Amniotic epithelial cell (primary cell): ENCODE measurements at regions not wholly inside any gene's neighbourhood (a gene's known extent, or its start where the extent isn't known, plus 50 kb on each side); places are given as distances from the start of the nearest gene placed in this dataset.
"Not testable (repeated sequence)": the region's sequence is repeated elsewhere in the genome, so short reads cannot be mapped to it uniquely, and the experiment has no call there.

Source experiments
- DNase-seq: peaks from one replicate; pipeline ENCODE4 v3.0.0-alpha.2; 2010; ENCODE audit warnings: low read depth

DNA sequence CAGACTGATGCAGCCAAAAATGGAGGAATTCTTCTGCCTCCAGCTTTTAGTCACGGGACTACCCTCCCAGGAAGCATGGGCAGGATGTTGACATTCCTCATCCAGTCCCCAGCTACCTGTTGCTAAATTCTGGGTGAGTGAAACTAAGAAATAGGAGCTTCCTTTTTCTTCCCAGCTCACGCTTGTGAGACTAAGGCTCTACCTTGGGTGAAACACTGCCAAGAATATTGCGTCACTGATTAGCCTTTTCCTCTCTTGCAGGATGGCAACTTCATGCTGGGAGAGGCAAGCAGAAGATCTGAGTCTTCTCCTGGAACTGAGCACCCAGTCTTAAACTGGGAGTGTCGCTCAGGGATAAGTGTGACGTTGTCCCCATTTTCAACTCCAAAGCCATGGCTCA, 59.7 kb downstream of the RNU2-63P start:
- peak; percentile 50 for DNase-seq

DNA sequence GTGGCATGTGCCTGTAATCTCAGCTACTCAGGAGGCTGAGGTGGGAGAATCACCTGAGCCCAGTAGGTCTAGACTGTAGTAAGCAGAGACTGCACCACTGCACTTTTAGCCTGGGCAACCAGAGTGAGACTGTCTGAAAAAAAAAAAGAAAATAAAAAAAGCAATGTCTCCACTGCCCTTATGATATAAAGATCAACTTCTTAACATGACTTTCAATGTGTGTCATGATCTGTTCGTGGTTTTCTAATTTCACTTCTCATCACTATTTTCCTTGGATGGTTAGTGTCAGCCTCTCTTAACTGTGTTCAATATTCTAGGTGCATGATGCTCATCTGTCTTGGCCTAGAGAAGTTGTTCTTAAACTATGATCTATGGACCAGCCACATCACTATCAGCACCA, 67.3 kb downstream of the RNU2-63P start:
- DNase-seq, result not testable (repeated sequence)

DNA sequence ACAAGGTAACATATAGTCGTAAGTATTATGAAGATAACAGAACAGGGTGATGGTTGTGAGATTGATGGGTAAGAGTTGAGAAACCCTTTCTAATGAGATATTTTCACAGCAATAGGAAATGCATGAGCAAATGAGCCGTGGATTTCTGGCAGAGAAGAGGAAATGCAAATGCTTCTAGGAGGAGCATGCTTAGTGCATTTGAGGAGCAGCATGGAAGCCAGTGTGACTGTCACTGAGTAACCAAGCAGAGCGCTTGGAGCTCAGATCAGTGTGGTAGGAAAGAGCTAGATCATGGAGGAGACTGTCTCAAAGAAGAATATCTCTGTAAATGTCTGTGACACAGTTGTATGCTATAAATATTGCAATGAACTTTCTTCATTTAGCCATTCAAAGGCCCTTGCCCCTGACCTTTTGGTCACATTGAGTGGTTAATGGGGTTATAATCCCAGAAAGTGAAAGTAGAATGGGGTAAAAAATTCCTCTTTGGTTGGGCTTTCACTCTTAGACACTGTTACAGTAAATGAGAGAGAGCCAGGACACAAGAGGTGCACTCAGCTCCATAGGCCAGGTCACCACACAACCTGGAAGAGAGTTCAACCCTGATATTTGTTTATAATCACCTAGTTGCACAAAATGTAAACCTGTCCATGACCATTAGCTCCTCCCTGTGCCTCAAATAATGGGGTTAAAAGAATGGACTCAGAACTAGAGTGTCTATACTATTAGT, 69.5 kb downstream of the RNU2-63P start:
- not testable (repeated sequence) for DNase-seq

DNA sequence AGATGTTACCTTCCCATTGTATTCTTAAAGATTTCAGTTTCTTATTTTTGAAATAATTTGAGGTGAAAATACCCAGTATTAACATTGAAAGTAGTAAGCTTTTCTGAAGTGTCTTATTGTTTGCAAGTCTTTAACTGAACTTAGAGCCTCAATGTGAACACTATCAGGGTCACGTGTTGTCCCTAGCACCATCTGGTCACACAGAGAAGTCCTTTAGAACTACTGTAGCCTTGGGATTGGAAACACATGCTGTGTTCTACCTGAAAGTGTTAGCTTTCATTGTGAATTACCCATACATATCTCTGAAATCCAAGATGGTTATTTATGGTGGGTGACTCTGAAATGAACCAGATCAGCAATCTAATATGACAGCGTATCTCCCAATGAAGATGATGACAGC, 77.0 kb downstream of the RNU2-63P start:
- DNase-seq, result not testable (repeated sequence)

DNA sequence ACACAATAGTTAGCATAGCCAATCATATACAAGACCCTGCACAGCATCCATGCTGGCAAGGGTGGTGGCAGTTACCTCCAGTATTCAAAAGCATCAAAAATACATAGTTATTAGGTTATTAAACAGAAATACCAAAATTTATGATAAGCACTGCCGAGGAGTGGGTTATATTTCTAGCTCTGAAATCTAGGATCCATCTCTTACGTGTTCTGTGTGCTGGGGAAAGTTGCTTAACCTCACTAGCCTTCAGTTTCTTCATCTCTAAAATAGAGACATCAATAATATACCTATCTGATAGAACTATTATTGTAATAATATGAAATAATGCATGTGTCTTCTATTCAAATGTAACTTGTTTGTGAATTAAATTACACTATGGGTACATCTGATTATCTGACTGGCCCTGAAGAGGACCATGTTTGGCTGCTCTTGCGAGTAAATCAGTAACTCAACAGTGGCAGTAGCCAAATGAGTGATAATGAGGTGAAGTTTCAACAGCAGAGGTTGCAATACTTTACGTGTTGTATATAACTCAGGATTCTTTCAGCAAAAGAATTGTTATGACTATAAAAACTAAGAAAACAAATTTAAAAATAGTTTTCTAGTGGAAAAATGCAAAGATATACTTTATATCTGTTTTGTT, 93.5 kb upstream of the RGPD2 start:
- DNase-seq, result not testable (repeated sequence)

DNA sequence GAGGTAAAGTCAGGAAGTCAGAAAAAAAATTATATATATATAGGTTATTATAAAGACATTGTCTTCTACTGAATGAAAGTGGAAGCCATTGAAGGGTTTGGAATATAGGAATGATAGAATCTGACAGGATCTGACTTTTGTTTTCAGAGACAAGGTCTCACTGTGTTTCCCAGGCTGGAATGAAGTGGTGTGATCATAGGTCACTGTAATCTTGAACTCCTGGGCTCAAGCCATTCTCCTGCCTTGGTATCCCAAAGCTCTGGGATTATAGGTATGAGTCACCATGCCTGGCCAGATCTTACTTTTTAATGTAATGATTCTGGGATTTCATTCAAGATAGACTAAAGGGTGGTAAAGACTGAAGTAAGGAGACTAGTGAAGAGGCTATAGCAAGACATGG, 91.6 kb upstream of the RGPD2 start:
- not testable (repeated sequence) for DNase-seq

DNA sequence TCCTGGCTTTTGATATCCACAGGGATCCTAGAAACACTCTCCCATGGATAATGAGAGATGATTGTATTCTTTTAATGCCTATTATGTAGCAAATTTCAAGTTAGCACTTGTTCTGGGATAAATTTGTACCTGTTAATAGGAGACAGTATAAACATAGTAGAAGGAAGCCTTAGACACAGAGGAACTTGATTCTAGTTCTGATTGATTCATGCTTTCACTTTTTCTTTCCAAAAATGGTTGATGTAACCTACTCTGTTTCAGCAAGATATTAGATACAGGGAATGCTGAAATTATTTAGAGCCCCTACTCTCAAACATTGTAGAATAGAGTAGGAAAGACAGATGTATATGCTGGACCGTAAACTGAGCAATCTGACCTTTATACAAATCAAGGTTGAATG, 85.3 kb upstream of the RGPD2 start:
- DNase-seq, result not testable (repeated sequence)

DNA sequence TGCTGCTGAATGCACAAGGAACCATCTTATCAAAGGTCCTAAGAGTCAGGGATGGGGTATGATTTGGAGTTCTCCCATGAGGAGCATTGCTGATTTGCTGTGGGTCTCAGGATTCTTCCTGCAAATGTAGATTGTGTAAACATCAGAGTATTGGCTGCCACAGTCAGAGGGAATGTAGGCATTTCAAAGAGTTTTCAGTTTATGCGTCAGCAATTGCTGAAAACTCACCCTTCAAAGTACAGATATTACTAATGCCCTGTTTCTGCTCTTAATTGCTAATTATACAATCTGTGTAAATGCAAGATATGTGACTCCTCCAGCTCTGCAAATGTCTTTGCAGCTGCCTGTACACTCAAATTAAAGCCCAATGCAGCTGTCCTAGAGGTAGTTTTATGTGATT, 83.4 kb upstream of the RGPD2 start:
- DNase-seq, result not testable (repeated sequence)

DNA sequence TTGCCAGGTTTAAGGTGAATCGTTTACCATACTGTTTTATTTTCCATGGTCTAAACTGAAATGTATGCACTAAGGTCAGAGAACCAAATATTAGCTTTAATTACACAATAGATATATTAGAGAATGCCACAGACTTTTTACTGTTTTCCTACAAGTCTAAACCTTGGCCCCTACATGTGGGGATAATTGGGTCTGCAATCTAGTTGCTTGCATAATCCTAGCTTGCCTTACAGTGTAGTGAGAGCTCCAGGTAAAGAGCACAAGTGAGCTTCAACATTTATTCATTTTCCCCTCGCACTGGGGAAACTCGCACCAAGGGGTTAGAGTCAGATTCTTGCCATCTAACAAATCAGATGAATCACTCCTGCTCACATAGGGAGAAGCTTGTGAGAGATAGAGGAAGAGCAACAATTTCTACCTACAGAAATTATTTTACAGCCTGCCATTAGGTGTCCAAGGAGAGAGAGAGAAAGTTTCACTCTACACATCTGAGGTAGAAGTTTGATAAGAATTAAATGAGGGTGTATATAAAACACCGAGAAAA, 82.0 kb upstream of the RGPD2 start:
- DNase-seq, result not testable (repeated sequence)

DNA sequence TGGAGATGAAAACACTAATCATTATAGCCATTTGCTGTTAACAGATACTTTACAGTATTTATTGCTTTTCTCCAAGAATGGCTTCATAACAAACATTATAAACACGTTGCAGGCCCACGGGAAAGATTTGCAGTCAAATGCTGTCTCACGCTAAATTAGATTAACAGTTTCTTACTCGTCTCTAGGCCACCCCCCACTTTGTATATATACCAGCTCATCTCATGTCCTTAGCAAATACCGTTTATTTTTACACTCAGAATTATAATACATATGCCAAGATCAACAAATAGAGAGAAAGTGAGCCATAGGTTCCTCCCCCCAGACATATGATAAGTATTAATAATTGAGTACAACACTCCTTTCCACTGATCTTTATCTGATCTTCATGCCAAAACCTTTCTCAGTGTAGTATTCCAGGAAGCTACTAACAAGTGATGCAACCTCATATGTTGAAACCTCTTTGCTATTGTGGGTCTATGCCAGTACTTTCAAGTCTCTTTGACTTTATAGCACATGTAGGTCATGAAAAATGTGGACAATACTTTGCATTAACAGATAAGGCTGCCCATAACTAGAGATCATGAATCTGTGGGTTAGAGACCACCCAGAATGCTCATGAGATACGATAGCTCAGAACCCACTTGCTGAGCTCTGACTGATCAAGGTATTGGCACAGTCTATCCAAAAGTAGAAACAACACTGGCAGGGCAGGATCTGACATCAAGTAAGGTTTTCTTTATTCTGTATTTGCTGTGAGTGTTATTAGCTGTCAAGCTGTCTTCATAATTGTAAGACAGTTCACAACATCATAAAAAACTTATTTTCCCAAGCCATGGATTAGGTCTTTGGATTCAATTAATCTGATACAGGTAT, 77.9 kb upstream of the RGPD2 start:
- DNase-seq, result peak; percentile 46

DNA sequence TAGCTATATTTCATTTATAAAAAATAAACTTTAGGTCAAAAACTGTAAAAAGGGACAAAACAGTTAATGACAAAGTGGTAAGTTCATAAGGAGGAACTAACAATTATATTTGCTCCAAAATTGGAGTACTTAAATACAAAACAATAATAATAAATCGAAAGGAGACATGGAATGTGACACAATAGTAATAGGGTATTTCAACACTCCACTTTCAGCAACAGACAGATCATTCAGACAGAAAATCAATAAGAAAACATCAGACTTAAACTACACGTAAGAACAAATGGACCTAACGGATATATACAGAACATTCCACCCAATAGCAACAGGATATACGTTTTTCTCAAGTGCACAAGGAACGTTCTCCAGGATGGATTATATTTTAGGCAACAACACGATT, 58.1 kb upstream of the RGPD2 start:
- DNase-seq, result not testable (repeated sequence)
